GM12872 (cell line): ENCODE measurements at regions not wholly inside any gene's neighbourhood (a gene's known extent, or its start where the extent isn't known, plus 50 kb on each side); places are given as distances from the start of the nearest gene placed in this dataset.

Experiments used
- CTCF ChIP-seq: IDR thresholded peaks from 3 replicates; pipeline ENCODE4 v1.5.1; 2011; ENCODE audit warnings: low read depth, mild to moderate bottlenecking, low read length, moderate library complexity; ENCODE audit not compliant: insufficient read depth

GRCh38 chr10:124270530-124271327 is 148.0 kb downstream of the OAT start:
- TF ChIP-seq CTCF: no peak

GRCh38 chr10:124268976-124269375 is 149.7 kb downstream of the OAT start:
- TF ChIP-seq CTCF: no peak

GRCh38 chr10:124267911-124268549 is 150.7 kb downstream of the OAT start:
- TF ChIP-seq CTCF: no peak

GRCh38 chr10:124267231-124267885 is 151.4 kb downstream of the OAT start:
- no peak for TF ChIP-seq CTCF

GRCh38 chr10:124266468-124267230 is 152.1 kb downstream of the OAT start:
- no peak for TF ChIP-seq CTCF

GRCh38 chr10:124265776-124266467 is 152.8 kb downstream of the OAT start:
- no peak for TF ChIP-seq CTCF
